Esophagus mucosa (tissue), 1 donor: ENCODE measurements at regions not wholly inside any gene's neighbourhood (a gene's known extent, or its start where the extent isn't known, plus 50 kb on each side); places are given as distances from the start of the nearest gene placed in this dataset.
"Not testable (repeated sequence)": the region's sequence is repeated elsewhere in the genome, so short reads cannot be mapped to it uniquely, and the experiment has no call there.

Experiments
- ATAC-seq: fragments of 200-7000 bp; cut with Tn5 transposase; one replicate; pipeline ENCODE4 v1.9.1; 2020
- donor health status: DM: yes; HTN: yes; CAD: no.

GRCh38 chr16:64346080-64346479, 775.8 kb downstream of the CDH11 start:
- ATAC-seq = no peak

- ATAC-seq = no peak
Measured at GRCh38 chr16:64345142-64345541, 776.7 kb downstream of the CDH11 start.

- not testable (repeated sequence) for ATAC-seq
Measured at GRCh38 chr16:64343820-64344443, 777.9 kb downstream of the CDH11 start.

- no peak for ATAC-seq
Measured at GRCh38 chr16:64343061-64343819, 778.6 kb downstream of the CDH11 start.

GRCh38 chr16:64341336-64341735, 780.5 kb downstream of the CDH11 start:
- not testable (repeated sequence) for ATAC-seq

GRCh38 chr16:64339052-64339770, 782.7 kb downstream of the CDH11 start:
- no peak for ATAC-seq

- ATAC-seq = no peak
Measured at GRCh38 chr16:64321881-64322280, 800.0 kb downstream of the CDH11 start.

GRCh38 chr16:64321066-64321465, 800.8 kb downstream of the CDH11 start:
- ATAC-seq = no peak

- no peak for ATAC-seq
Measured at GRCh38 chr16:64317601-64318000, 804.3 kb downstream of the CDH11 start.

GRCh38 chr16:64313726-64314125, 808.1 kb downstream of the CDH11 start:
- ATAC-seq = no peak

GRCh38 chr16:64312980-64313379, 808.9 kb downstream of the CDH11 start:
- no peak for ATAC-seq

GRCh38 chr16:64312292-64312691, 809.6 kb downstream of the CDH11 start:
- ATAC-seq = no peak

GRCh38 chr16:64311241-64311640, 810.6 kb downstream of the CDH11 start:
- no peak for ATAC-seq

GRCh38 chr16:64309398-64310110, 812.3 kb downstream of the CDH11 start:
- no peak for ATAC-seq

GRCh38 chr16:64308721-64309120, 813.1 kb downstream of the CDH11 start:
- ATAC-seq = no peak

GRCh38 chr16:64307431-64307830, 814.4 kb downstream of the CDH11 start:
- no peak for ATAC-seq

GRCh38 chr16:64305663-64306062, 816.2 kb downstream of the CDH11 start:
- ATAC-seq = no peak

- no peak for ATAC-seq
Measured at GRCh38 chr16:64304951-64305350, 816.9 kb downstream of the CDH11 start.

GRCh38 chr16:64304396-64304795, 817.5 kb downstream of the CDH11 start:
- ATAC-seq = no peak

- ATAC-seq = no peak
Measured at GRCh38 chr16:64297863-64298600, 823.8 kb downstream of the CDH11 start.

GRCh38 chr16:64295466-64295865, 826.4 kb downstream of the CDH11 start:
- ATAC-seq = no peak

- no peak for ATAC-seq
Measured at GRCh38 chr16:64292953-64293352, 828.9 kb downstream of the CDH11 start.
